HPDE6-E6E7 (cell line): ENCODE measurements at regions not wholly inside any gene's neighbourhood (a gene's known extent, or its start where the extent isn't known, plus 50 kb on each side); places are given as distances from the start of the nearest gene placed in this dataset.
"Not testable (repeated sequence)": the region's sequence is repeated elsewhere in the genome, so short reads cannot be mapped to it uniquely, and the experiment has no call there.

Experiments used
- DNase-seq: peaks from one replicate; pipeline ENCODE4 v3.0.0; 2011; ENCODE audit warnings: missing footprints; ENCODE audit errors: extremely low spot score

DNA sequence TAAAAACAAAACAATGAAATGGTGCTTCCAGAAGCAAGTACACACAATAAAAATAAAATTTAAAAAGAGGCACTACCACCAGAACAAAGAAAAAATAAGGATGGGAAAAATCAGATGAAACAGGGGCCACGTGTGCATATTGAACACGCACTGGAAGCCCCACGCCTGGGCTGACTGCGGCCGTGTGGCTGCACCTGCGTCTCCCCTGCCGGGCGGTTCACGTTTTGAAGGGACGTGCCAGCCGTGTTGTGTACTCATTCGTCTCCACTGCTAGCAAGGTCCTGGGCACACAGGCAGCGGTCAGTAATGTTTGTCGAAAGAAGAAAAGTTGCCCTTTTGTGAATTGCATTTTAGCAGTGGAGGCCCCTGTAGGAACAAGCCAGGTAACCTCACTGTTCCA, 255.9 kb upstream of the RNF32 start:
- DNase-seq, result no peak

DNA sequence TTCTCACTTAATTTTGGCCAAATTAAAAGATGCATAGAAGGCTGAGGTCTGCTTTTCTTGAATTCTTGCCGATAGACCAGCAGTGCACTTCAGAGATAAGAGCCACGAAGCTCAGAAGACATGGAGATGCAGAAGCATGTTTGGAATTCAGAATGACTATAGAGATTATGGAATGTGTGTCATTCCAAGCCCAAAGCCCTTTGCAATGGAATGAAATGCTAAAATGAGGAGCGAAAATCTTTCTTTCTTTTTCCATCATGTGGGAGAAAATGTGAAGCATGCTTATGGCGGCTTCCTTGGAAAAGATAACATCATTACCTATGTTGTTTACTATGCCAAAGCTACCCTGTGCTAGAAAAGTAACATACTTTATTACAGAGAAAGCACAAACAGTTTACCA, 257.0 kb upstream of the RNF32 start:
- no peak for DNase-seq

DNA sequence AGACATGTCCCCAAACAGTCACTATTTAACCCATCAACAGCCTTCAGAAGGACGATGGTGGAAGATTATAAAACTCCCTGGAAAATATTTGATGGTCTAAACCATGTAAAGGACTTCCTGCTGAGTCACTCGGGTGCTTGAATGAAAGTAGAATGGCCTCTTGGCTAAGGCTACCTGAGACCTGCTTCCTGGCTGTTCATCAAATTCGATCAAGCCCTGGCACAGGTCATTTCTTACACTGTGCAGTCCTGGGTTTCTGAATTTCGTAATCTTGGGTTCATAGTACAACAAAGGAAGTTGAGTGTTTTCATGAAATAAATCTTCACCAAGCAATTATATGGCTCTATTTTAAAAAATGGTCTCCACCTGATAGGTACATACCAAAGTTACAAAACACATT, 260.3 kb upstream of the RNF32 start:
- DNase-seq, result no peak

DNA sequence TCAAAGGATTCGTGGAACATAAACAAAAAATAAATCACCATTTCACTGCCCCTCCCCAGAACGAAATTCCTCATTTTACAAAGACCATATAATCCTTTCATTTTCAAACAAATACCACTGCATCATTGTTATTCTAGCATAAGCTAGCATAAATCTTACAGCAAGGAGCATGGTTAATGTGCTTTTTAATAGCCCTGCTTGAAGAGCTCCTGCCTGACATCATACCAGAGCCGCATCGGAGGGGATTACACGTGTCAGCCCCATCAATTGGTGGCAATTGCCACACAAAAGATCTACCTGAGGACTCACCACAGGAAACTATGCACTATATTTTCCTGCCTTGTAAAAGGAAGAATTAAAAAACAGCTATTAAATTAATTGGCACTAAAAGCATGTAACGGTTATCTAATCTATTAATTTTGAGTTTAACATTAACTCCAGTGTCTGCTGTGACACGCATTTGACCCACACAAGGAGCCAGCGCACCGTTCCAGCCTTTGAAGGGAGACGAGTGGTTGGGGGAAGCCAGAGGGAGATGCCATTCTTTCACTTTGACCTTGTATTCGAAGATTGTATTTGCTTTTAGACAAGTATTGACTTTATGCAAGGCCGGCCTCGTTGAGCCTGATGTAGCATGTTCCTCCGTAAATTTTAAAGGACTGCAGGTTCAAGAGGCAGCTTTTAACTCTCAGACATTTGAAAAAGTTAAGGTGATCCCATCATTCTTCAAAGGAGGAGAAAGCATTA, 261.1 kb upstream of the RNF32 start:
- DNase-seq, result no peak

DNA sequence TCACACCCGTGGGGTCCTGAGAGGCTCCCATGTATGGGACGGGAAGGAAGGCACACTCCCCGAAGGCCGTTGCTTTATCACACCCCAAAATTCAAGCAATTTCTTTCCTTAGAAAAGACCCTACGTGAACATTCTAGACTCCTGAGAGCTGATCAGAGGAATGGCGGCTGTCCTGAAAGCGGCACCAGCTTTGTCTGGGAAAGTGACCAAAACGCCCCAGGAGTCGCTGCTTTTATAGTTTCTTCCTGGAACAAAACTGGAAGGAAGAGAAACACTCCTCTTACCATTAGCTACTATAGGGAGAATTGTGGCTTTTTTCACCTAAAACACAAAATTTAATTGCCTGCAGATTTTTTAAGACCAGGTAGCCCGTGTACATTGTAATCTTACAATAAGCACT, 261.8 kb upstream of the RNF32 start:
- DNase-seq, result no peak

DNA sequence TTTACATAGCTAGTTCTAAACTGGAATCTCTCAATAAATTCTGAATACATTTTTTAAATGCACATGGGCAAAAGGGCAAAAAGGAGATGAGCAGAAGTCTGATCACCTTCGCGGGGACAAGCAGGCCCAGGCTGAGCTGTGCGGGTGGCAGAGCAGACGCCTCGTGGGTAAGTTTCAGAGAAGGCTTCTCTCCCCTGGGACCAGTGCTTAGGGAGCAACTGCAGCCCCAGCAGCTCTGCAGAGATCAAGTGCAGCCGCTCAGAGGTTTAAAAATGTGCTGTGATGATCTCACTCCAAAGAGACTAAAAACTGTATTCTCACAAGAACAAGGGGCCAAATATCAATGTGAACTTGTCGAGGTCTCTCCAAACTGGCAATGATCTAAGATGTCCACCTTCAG, 264.3 kb upstream of the RNF32 start:
- no peak for DNase-seq

DNA sequence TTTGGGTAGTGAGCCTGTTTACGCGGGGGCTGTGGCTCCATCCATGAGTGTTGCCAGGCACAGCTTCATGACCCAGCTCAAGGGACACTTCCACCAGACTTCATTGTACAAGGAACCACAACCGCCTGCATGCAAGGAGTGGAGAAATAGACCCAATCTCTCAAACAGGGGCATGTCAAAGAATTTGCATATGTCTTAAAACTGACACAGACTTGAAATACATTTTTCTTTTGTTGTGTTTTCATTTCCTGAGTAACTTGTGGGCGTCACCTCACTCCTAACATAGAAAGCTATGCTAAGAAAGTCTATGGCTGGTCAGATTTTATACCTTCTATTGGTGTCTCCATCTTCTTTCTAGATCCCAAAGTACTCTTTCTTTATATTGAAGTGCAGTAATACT, 266.2 kb upstream of the RNF32 start:
- no peak for DNase-seq

DNA sequence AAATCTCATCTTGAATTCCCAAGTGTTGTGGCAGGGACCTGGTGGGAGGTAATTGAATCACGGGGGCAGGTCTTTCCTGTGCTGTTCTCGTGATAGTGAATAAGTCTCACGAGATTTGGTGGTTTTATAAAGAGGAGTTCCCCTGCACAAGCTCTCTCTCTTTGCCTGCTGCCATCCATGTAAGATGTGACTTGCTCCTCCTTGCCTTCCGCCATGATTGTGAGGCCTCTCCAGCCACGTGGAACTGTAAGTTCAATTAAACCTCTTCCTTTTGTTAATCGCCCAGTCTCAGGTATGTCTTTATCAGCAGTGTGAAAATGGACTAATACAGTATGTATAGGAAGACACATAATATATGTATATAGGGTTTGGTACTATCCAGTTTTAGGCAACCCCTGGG, 270.6 kb upstream of the RNF32 start:
- DNase-seq, result not testable (repeated sequence)

DNA sequence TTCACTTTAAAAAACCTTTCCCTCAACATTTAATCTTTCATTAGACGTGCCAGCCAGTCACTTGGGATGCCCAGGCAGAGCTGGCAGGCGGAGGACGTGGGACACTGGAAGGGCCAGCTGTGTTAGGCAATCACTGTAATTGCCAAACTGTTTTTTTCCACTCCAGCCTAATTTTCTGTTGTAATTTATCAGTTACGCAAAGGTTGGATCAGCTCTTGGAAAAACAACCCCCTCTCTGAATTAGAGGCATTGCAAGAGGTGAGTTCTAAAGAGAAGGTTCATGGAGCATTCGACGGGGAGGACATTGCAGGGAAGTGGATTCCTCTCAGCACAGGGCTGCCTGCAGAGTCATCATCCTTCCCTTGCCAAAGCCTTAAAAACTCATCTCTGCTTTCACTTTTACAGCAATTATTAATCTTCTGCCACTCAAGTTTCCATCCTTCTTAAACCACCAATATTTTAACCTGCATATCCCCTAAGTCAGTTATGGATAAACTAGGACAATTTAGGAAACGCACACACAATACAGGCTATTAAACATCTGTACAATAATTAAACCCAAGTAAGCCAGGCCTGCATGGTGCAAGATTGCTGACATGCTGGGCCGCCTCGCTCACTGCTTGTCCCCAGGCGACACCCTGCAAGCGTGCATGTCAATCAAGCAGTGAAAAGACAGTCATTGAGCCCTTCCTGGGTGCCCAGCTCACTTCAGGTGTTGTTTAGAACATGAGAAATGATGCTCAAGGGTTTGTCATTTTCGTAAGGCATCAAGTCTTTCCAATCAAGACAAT, 272.3 kb upstream of the RNF32 start:
- no peak for DNase-seq

DNA sequence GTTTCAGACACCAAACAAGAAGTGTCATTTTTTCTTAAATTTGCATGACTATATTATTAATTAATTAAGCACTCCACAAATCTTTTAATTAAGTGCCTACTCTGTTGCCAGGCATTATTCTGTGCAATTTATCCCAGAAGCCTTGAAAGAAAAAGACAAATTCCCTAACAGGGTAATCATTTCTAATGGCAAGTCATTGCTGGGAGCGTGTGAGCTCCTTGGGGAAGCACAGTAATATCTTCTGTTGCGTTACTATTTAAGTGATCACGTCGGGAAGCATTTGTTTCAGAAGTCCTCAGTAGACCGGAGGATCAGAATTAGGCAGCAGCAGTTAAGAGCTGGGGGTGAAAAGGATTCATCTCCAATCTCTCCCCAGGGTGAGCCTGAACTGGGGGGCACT, 276.8 kb upstream of the RNF32 start:
- DNase-seq, result no peak

DNA sequence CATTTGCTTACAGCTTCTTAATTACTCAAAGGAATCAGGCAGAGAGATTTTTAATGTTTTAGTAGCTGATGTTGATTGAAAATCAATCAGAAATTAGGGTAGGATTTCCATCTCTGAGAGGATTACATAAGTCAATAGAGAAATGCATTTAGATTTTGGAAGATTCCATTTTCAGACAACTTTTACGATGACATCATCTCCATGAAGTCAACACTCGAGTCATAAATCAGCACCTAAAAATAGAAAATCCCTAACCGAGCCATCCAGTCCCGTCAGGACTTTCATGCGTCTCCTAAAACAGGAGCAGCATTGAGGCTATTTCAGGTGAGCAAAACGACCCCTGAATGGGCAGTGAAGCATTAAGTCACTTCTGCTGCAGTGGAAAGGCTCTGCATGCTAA, 279.7 kb upstream of the RNF32 start:
- DNase-seq, result no peak

DNA sequence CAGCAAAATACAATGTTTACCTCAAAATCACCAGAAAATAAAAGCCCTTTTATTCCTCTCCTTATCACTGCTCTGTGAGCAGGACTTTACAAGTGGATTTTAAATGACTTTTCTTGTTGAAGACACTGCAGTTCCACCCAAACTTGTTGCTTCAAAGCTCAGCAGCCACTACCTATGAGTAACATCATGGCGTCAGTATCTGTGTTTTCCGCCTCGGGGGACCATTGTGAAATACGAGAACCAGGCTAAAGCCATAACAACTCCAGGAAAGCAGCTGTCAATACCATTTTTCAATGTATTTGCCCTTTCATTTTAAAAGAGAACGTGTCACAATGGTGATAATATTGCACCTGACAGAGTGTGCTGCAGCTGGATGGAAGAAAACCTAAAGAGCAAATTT, 284.0 kb upstream of the RNF32 start:
- no peak for DNase-seq

DNA sequence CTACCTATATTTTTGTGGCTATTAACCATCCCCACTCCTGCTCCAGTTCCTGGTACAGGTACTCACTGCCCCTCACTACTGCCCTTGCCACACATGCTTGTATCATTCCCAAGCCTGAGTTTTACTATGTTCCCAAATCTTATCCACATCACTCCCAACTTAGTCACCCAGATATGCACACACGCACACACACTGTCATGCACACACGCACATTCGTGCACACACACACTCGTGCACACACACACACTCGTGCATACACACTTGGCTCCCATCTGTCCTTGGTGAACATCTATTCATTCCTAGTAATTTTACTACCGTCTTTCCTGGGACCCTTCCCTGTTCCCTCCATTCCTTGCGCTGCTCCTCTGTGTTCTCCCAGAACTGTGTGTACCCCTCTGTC, 287.2 kb upstream of the RNF32 start:
- no peak for DNase-seq

DNA sequence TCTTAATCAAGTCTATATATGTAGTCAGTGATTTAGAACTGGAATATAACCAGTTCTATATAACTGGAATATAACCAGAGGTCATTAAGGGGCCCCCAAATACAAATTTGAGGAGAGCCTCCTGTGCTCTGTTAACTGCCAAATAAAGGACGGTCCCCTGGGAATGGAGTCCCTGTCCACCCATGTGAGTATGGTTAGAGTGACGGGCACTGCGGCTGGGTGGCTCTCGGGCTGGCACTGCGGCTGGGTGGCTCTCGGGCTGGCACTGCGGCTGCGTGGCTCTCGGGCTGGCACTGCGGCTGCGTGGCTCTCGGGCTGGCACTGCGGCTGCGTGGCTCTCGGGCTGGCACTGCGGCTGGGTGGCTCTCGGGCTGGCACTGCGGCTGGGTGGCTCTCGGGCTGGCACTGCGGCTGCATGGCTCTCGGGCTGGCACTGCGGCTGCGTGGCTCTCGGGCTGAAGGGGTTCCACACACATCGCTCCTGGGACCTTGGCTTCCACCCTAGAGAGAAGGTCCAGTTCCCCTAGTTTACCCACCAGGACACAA, 292.8 kb upstream of the RNF32 start:
- DNase-seq, result not testable (repeated sequence)

DNA sequence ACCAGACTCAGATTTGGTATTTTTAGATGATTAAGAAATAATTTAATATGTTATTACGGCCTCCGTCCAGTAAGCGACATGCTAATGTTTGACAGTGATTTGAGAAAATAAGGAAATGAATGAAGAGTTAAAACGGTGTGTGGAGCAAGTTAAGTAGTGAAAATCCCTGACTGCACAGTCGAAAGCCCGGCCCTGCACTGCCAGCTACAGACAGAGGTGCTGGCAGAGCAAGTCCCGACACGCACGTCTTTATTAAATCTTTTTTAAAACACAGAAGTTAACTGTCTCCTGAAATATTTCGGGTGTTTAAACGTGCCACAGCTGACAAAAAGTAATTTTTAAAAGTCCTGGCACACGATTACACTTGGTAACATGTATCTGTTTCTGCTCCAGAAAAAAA, 293.4 kb upstream of the RNF32 start:
- DNase-seq, result no peak

DNA sequence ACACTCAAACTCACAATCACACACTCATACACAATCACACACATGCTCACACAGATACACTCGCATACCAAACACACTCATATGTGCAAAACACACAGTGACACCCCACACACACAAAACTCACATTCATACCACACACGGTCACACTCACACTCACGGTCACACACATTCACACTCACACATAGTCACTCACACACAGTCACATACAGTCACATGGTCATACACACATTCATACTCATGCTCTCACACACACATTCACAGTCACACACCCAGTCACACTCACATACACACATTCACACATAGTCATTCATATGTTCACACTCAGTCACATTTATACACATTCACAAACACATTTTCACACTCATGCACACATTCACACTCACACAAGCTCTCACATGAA, 296.0 kb upstream of the RNF32 start:
- no peak for DNase-seq

DNA sequence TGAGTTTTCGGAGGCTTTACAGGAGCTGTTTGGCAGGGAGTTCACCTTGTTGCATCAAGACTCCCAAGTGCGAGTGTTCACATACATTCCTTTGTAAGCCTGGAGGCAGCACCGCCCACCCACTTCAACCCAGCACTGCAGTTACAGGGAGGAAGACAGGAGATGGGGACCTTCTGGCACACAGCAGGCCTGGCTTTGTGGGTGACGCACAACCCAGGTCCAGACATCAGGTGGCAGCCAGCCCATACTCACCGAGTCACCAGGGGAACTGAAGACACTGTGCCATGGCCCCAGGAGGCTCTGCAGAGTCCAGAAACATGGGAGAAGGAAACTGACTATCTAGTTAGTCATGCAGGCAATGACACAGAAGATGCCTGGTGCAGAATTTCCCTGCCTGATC, 305.9 kb upstream of the RNF32 start:
- DNase-seq, result no peak

DNA sequence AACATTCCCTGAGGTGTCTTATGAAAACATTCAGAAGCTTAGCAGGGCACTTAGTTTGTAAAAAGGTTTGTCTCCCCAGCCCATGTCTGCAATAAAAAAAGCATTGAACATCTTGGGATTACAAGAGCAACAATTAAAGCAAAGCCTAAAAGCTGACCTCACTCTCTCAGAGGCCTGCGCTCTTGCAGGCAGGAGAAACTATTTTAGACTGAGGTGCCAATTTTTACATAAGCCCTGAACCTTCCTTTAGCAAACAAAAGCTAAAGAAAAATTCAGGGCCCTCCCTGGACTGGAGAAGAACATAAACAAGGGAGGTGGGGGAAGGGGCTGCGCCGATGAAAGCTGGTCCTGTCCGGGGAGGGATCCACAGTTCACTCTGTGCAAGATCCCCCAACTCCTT, 312.7 kb upstream of the RNF32 start:
- DNase-seq, result no peak

DNA sequence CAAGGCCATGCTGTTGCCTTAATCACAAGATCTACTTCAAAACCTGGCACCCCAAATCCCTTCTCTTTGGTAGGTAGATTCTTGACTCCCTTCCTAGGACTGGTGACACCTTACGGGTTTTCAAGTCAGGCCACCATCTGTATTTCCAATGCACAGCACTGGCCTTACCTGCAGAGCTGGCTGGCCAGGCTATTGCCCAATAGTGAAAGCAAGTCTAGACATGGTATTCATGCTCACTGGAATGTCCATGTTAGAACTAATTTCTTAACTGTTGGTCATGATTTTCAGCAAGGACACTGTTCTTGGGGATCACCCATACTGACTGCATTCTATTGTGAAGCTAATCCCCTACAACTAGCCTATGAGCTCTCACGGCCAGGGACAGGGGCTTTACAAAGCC, 313.1 kb upstream of the RNF32 start:
- DNase-seq, result no peak

DNA sequence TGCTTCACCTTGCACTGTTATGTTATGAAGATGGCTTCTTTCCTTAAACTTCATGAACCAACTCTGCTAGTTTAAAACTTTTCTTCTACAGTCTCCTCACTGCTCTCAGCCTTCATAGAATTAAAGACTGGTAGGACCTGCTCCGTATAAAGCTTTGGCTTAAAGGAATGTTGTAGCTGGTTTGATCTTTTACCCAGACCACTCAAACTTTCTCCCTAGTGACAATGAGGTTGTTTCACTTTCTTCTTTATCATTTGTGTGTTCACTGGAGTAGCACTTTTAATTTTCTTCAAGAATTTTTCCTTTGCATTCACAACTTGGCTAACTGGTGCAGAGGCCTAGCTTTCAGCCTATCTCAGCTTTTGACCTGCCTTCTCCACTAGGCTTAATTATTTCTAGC, 316.4 kb upstream of the RNF32 start:
- DNase-seq, result no peak

DNA sequence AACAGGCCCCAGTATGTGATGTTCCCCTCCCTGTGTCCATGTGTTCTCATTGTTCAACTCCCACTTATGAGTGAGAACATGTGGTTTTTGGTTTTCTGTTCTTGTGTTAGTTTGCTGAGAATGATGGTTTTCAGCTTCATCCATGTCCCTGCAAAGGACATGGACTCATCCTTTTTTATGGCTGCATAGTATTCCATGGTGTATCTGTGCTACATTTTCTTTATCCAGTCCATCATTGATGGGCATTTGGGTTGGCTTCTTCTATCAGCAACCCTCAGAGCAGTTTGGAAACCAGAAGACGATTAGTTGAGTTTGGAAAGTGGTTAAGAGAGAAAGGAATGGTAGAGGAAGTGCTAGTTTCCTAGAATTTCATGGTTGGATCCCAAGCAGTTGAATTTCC, 319.1 kb upstream of the RNF32 start:
- not testable (repeated sequence) for DNase-seq

DNA sequence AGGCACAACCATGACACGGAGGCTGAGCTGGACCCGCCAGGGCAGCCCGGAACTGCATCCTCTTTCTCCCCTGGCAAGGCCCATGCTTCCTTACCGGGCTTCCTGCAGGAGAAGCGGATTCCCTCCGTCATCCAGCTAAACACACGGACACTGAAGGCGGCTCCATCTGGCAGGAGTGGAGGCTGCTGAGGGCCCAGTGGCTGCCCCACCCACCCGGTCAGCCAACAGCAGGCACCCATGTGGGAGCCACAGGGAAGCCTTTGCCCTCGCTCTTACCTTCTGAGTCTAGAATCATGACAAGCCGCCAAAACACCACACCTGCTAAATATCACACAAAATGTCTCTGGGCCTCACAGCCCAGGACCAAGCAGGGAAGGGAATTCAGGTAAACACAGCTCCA, 321.6 kb upstream of the RNF32 start:
- no peak for DNase-seq

DNA sequence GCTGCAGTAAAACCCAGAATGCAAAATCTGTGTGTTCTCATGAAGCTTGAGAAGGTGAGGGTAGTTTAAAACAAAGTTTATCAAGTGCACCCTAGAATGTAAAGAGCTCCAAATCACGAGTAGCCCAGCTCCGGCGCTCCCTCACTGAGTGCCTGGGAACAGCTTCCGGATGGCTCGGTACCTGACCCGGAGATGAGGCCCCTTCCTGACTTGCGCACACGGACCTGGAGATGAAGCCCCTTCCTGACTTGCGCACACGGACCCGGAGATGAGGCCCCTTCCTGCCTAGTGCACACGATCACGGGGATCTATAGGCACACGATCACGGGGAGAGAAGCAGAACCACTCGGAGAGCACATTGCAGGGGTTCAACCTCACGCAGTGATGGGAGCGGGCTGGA, 322.1 kb upstream of the RNF32 start:
- DNase-seq, result no peak
